ENCODE measurements at regions not wholly inside any gene's neighbourhood (a gene's known extent, or its start where the extent isn't known, plus 50 kb on each side); places are given as distances from the start of the nearest gene placed in this dataset.

GRCh38 chr10:61039868-61040267 is 95.9 kb upstream of the RHOBTB1 start:
- TF ChIP-seq IRF2 (CRISPR knock-in tag; IDR thresholded peaks at IDR 0.05; ENCODE audit: borderline replicate concordance, low read depth) (no peak), SMAD3 (CRISPR knock-in tag; IDR thresholded peaks at IDR 0.05; ENCODE audit: borderline replicate concordance) (no peak), CTCF (IDR thresholded peaks at IDR 0.05) (no peak), HMGA2 (CRISPR knock-in tag; IDR thresholded peaks at IDR 0.05) (no peak), MLX (CRISPR knock-in tag; IDR thresholded peaks at IDR 0.05) (no peak), CREM (CRISPR knock-in tag; IDR thresholded peaks at IDR 0.05) (no peak)
